ENCODE measurements at regions not wholly inside any gene's neighbourhood (a gene's known extent, or its start where the extent isn't known, plus 50 kb on each side); places are given as distances from the start of the nearest gene placed in this dataset.

DNA sequence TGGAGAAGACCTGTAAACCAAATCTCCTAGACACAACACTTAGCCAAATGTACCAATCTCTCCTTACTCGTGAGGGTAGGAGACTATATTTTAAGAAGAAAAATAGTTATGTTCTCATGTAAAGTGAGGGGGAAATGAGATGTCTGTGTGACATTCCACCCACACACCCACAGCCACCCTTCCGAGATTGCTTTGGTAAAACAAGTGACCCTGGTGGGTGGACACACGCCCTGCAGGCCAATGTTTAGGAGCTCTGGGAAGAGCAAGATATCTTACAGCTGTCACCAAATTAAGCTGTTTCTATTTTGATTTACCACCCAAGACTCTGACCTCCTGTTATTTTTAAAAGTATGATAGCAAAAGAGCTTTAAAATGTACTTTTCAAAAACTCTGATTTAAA, 147.2 kb upstream of the PFKP start:
- TF ChIP-seq, protein P1, sequence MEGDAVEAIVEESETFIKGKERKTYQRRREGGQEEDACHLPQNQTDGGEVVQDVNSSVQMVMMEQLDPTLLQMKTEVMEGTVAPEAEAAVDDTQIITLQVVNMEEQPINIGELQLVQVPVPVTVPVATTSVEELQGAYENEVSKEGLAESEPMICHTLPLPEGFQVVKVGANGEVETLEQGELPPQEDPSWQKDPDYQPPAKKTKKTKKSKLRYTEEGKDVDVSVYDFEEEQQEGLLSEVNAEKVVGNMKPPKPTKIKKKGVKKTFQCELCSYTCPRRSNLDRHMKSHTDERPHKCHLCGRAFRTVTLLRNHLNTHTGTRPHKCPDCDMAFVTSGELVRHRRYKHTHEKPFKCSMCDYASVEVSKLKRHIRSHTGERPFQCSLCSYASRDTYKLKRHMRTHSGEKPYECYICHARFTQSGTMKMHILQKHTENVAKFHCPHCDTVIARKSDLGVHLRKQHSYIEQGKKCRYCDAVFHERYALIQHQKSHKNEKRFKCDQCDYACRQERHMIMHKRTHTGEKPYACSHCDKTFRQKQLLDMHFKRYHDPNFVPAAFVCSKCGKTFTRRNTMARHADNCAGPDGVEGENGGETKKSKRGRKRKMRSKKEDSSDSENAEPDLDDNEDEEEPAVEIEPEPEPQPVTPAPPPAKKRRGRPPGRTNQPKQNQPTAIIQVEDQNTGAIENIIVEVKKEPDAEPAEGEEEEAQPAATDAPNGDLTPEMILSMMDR (tag by site-specific recombination; IDR thresholded peaks at IDR 0.05): no peak
- no peak for TF ChIP-seq ZFP41 (tag by site-specific recombination; IDR thresholded peaks at IDR 0.05; ENCODE audit: borderline replicate concordance)
- TF ChIP-seq ZNF776 (tag by site-specific recombination; IDR thresholded peaks at IDR 0.05; ENCODE audit: borderline replicate concordance): no peak
- TF ChIP-seq KLF10 (tag by site-specific recombination; IDR thresholded peaks at IDR 0.05): no peak
- TF ChIP-seq ZNF785 (tag by site-specific recombination; IDR thresholded peaks at IDR 0.05): no peak
- TF ChIP-seq ZNF660 (tag by site-specific recombination; IDR thresholded peaks at IDR 0.05): no peak
